ENCODE measurements at regions not wholly inside any gene's neighbourhood (a gene's known extent, or its start where the extent isn't known, plus 50 kb on each side); places are given as distances from the start of the nearest gene placed in this dataset.
A peak's percentile ranks its signal among the peaks of the same experiment; 100 is the strongest.

DNA sequence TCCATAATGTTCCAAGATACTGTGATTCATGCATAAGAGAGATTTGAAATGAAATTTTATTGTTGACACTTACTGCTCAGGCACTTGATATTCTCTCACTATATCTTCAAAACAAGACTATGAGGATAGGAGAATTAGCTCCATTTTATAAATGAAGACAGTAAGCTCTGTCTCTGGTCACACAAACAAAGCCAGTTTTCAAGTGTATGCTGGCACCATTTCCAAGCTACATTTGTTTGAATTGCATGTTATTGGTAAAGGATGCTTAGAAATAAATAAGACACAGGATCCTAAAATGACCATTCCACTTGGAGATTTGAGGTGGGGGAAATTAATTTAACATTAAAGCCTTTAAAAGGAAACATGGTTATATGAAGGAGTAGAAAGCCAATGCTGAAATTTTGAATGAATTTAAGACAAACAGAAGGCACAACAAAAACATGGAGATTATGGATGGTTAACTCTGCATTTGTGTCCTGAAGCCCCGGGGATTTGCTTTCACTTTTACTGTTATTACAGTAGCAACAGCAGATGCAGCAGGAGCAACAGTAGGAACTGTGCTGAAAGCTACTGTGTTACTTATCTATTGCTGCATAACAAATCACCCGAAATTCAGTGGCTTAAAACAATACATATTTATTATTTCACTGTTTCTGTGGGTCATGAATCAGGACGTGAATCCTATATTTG, 79.7 kb upstream of the ASTN2 start:
- Histone ChIP-seq H4K20me1 (ENCODE audit: insufficient read depth) (no peaks in the 10 kb centered on the region), H3K79me2 (ENCODE audit: insufficient read depth) (no peaks in the 10 kb centered on the region), H3F3A (replicated peaks; ENCODE audit: insufficient read depth) (no peaks in the 10 kb centered on the region), H3K4me3 (ENCODE audit: low read depth in 2 of 2, low read length in 1 of 2) (peak overlapping the region; percentile 23 to 26; a peak in 2 of 4 replicates), H3K36me3 (replicated peaks in 1 of 2; ENCODE audit: control insufficient read depth in 1 of 2, insufficient read depth in 2 of 2, low read length in 1 of 2) (no peaks in the 10 kb centered on the region), H3K27ac (ENCODE audit: low read depth in 2 of 2, low read length in 1 of 2) (peak overlapping the region in 1 of 2 experiments; percentile 34; a peak in 2 of 4 replicates), H3K27me3 (ENCODE audit: insufficient read depth) (no peaks in the 10 kb centered on the region), H3K9me2 (no peaks in the 10 kb centered on the region), H3K9ac (no peak overlapping the region), H3K4me2 (peak overlapping the region; percentile 12; the same call in 1 of the 2 replicates), H3K9me3 (no peaks in the 10 kb centered on the region), H3K4me1 (ENCODE audit: control insufficient read depth in 1 of 2, insufficient read depth in 2 of 2, low read depth in 1 of 2, low read length in 1 of 2) (no peaks in the 10 kb centered on the region; a peak in 2 of 4 replicates), H2AFZ (ENCODE audit: low read depth) (0 out of 2 replicates have a peak overlapping the region, but pooled peaks have one; percentile 60)
- CTCF ChIA-PET: interaction anchor here (0.8 to 1.3 kb wide), 4 partner anchors 8 to 23 kb away, joined by 3 to 5 read pairs (median 4); no protein-coding TSS in a partner anchor
- no peak for TF ChIP-seq POLR2AphosphoS5 (IDR thresholded peaks at IDR 0.05; ENCODE audit: low read depth, low read length)
- no peak for TF ChIP-seq MAX (IDR thresholded peaks at IDR 0.05; ENCODE audit: low read depth)
- TF ChIP-seq EZH2phosphoT487 (IDR thresholded peaks at IDR 0.05; ENCODE audit: borderline replicate concordance, low read depth): no peak
- no peak for TF ChIP-seq SMC3 (IDR thresholded peaks at IDR 0.05; ENCODE audit: low read depth, low read length)
- TF ChIP-seq RCOR1 (IDR thresholded peaks at IDR 0.05; ENCODE audit: low read length): no peak
- no peak for TF ChIP-seq SIN3A (IDR thresholded peaks at IDR 0.05; ENCODE audit: borderline replicate concordance, low read depth, low read length)
- TF ChIP-seq, protein P1, sequence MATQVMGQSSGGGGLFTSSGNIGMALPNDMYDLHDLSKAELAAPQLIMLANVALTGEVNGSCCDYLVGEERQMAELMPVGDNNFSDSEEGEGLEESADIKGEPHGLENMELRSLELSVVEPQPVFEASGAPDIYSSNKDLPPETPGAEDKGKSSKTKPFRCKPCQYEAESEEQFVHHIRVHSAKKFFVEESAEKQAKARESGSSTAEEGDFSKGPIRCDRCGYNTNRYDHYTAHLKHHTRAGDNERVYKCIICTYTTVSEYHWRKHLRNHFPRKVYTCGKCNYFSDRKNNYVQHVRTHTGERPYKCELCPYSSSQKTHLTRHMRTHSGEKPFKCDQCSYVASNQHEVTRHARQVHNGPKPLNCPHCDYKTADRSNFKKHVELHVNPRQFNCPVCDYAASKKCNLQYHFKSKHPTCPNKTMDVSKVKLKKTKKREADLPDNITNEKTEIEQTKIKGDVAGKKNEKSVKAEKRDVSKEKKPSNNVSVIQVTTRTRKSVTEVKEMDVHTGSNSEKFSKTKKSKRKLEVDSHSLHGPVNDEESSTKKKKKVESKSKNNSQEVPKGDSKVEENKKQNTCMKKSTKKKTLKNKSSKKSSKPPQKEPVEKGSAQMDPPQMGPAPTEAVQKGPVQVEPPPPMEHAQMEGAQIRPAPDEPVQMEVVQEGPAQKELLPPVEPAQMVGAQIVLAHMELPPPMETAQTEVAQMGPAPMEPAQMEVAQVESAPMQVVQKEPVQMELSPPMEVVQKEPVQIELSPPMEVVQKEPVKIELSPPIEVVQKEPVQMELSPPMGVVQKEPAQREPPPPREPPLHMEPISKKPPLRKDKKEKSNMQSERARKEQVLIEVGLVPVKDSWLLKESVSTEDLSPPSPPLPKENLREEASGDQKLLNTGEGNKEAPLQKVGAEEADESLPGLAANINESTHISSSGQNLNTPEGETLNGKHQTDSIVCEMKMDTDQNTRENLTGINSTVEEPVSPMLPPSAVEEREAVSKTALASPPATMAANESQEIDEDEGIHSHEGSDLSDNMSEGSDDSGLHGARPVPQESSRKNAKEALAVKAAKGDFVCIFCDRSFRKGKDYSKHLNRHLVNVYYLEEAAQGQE (IDR thresholded peaks at IDR 0.05; ENCODE audit: low read depth, low read length): no peak
- no peak for TF ChIP-seq RAD21 (IDR thresholded peaks at IDR 0.05; ENCODE audit: low read length)
- no peak for TF ChIP-seq MXI1 (IDR thresholded peaks at IDR 0.05; ENCODE audit: low read depth, low read length)
- WGBS (ENCODE audit: low lambda C conversion rate): 9% methylated on average over 3 of the region's 3 CpGs
- peak; percentile 22 for DNase-seq
- POLR2A ChIA-PET: no interaction called here

DNA sequence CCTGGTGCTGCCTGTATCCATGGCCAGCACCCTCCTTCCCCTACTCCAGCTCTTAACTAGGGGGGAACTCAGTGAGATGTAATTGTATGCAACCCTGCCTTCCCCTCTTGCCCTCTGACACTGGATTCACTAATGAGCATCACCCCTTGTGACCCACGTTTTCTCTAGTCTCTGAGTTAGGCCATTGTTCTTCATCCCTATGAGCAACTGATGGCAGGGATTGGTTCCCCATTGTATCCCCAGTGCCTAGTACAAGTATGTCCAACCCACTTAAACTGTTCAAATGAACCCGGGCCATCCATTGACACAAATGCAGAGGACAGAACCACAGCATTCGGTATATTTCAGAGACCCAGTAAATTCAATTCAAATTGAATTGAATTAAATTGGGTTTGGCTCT, 77.6 kb upstream of the ASTN2 start:
- peaks cover 5% of the 10 kb centered on the region for H3F3A ChIP-seq (replicated peaks; ENCODE audit: insufficient read depth)
- H3K27me3 ChIP-seq (ENCODE audit: insufficient read depth): no peaks in the 10 kb centered on the region
- H3K4me1 ChIP-seq (ENCODE audit: control insufficient read depth in 1 of 2, insufficient read depth in 2 of 2, low read depth in 1 of 2, low read length in 1 of 2): peaks cover 0 to 6% of the 10 kb centered on the region in 2 experiments; a peak in 2 of 4 replicates
- CTCF ChIA-PET: no interaction called here
- 17% methylated on average over 3 of the region's 3 CpGs for WGBS (ENCODE audit: low lambda C conversion rate)
- H3K9me3 ChIP-seq: no peaks in the 10 kb centered on the region
- no peak overlapping the region for H2AFZ ChIP-seq (ENCODE audit: low read depth)
- H3K9ac ChIP-seq: no peak overlapping the region
- POLR2A ChIA-PET: interaction anchor here (0.6 kb wide), 1 partner anchor 769 kb away, joined by 3 read pairs; no protein-coding TSS in a partner anchor
- H3K9me2 ChIP-seq: no peaks in the 10 kb centered on the region
- H3K79me2 ChIP-seq (ENCODE audit: insufficient read depth): no peaks in the 10 kb centered on the region
- no peaks in the 10 kb centered on the region for H4K20me1 ChIP-seq (ENCODE audit: insufficient read depth)
- no peaks in the 10 kb centered on the region for H3K36me3 ChIP-seq (replicated peaks in 1 of 2; ENCODE audit: control insufficient read depth in 1 of 2, insufficient read depth in 2 of 2, low read length in 1 of 2)
- no peak overlapping the region for H3K27ac ChIP-seq (ENCODE audit: low read depth in 2 of 2, low read length in 1 of 2)
- H3K4me2 ChIP-seq: no peak overlapping the region
- H3K4me3 ChIP-seq (ENCODE audit: low read depth in 2 of 2, low read length in 1 of 2): no peak overlapping the region
- DNase-seq: no peak
- TF ChIP-seq GATA2 (CRISPR knock-in tag; IDR thresholded peaks at IDR 0.05): no peak
- TF ChIP-seq ELF1 (IDR thresholded peaks at IDR 0.05): no peak
- no peak for TF ChIP-seq RXRA (IDR thresholded peaks at IDR 0.05; ENCODE audit: borderline replicate concordance, low read depth)
- TF ChIP-seq MAX (IDR thresholded peaks at IDR 0.05; ENCODE audit: low read depth): no peak
- no peak for TF ChIP-seq RFX5 (IDR thresholded peaks at IDR 0.05; ENCODE audit: low read length)
- TF ChIP-seq RAD21 (IDR thresholded peaks at IDR 0.05; ENCODE audit: low read length): no peak
- TF ChIP-seq, protein P1 (IDR thresholded peaks at IDR 0.05; ENCODE audit: low read depth, low read length): no peak
- no peak for TF ChIP-seq MXI1 (IDR thresholded peaks at IDR 0.05; ENCODE audit: low read depth, low read length)
- no peak for TF ChIP-seq FOXJ3 (CRISPR knock-in tag; IDR thresholded peaks at IDR 0.05)
- TF ChIP-seq ZBTB33 (IDR thresholded peaks at IDR 0.05; ENCODE audit: borderline replicate concordance, low read depth): no peak
